RWPE1 (cell line): ENCODE measurements at regions not wholly inside any gene's neighbourhood (a gene's known extent, or its start where the extent isn't known, plus 50 kb on each side); places are given as distances from the start of the nearest gene placed in this dataset.

Source experiments
- CTCF ChIA-PET: fragments of 350-600 bp; sonication (Branson Sonifier 250); formaldehyde crosslinking; extraction: SDS; loops from one replicate; lab custom pipeline; 2021; lab: Yijun Ruan, JAX
- POLR2A ChIA-PET: fragments of 400-600 bp; formaldehyde crosslinking; extraction: SDS; loops from one replicate; lab custom pipeline; 2020; ENCODE audit warnings: antibody characterized with exemption; ENCODE audit not compliant: low non-redundant PET; lab: Yijun Ruan, JAX
- DNase-seq: peaks from one replicate; pipeline ENCODE4 v3.0.0; 2012; ENCODE audit warnings: low spot score
- H3K27ac ChIP-seq: fragments of 450-650 bp; 2 replicates; pipeline ENCODE4 v1.5.1; 2017
- TF ChIP-seq, protein P1 (sequence below): fragments of 450-650 bp; conservative IDR thresholded peaks from 2 replicates; pipeline ENCODE4 v1.5.1; 2017; ENCODE audit warnings: low read depth, mild to moderate bottlenecking

DNA sequence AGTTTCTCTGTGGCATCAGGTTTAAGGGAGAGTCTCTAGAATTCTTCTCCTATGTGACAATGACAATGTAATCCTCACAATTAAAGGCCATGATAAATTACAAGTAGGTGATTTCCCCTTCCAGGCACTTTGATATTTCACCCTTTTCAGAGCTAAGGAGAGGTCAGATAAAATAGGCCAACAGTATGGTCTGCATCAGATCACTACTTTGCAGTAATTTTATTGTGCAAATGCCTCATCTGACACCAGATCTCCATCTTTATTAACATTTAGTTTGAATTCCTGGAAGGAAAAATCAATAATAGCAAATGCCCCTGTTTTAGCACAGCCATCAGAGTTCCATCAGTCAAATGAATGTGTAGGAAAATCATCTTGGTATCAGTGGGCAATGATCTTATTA, 72.8 kb upstream of the RAB27B start:
- ChIA-PET POLR2A (no interaction called here), CTCF (interaction anchor here (0.5 kb wide), 1 partner anchor 38 kb away, joined by 3 read pairs; no protein-coding TSS in a partner anchor)
- no peak overlapping the region for H3K27ac ChIP-seq
- TF ChIP-seq, protein P1, sequence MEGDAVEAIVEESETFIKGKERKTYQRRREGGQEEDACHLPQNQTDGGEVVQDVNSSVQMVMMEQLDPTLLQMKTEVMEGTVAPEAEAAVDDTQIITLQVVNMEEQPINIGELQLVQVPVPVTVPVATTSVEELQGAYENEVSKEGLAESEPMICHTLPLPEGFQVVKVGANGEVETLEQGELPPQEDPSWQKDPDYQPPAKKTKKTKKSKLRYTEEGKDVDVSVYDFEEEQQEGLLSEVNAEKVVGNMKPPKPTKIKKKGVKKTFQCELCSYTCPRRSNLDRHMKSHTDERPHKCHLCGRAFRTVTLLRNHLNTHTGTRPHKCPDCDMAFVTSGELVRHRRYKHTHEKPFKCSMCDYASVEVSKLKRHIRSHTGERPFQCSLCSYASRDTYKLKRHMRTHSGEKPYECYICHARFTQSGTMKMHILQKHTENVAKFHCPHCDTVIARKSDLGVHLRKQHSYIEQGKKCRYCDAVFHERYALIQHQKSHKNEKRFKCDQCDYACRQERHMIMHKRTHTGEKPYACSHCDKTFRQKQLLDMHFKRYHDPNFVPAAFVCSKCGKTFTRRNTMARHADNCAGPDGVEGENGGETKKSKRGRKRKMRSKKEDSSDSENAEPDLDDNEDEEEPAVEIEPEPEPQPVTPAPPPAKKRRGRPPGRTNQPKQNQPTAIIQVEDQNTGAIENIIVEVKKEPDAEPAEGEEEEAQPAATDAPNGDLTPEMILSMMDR: no peak
- DNase-seq: no peak

GRCh38 chr18:54762386-54762785, 65.9 kb upstream of the RAB27B start:
- ChIA-PET POLR2A (no interaction called here), CTCF (no interaction called here)
- TF ChIP-seq, protein P1: no peak
- no peak overlapping the region for H3K27ac ChIP-seq
- no peak for DNase-seq

DNA sequence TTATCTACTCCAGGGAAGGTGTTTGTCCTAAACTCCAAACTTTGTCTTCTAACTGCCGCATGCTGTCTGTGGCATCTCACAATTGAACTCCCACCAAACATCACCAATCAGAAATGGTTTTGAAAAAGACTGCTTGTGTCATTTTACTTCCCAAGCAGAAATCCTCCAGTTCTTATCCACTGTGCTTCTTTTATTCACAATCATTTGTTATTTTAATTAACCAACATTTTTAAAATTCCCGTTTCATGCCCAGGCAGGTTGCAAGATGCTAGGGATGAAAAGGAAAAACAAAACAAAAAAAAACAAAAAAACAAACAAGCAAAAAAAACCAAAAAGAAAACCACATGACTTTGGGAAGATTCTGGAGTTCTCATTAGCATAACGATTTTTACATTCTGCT, 63.5 kb upstream of the RAB27B start:
- ChIA-PET CTCF (no interaction called here), POLR2A (no interaction called here)
- no peak overlapping the region for H3K27ac ChIP-seq
- TF ChIP-seq, protein P1: no peak
- DNase-seq: no peak

- CTCF ChIA-PET: no interaction called here
- no peak for DNase-seq
- no peak overlapping the region for H3K27ac ChIP-seq
- POLR2A ChIA-PET: no interaction called here
- TF ChIP-seq, protein P1: no peak
Observed at GRCh38 chr18:54765636-54766375, 62.5 kb upstream of the RAB27B start.

DNA sequence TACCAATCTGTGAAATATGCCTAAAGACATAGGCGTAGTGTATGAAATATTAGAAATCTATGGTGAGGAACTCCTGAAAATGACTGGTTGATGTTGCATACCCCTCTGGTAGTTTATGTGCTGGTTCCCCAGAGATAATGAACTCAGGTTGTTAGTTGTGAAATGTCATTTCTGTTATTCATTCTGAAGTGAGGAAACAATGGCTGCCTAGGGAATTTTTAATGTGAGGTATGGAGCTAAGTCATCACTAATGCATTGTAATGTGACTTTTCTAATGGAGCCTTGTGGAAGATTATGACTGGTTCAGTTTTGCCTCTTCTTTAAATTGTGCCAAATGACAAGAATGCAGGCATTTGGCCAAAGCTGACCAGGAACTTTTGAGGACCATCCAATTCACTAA, 61.6 kb upstream of the RAB27B start:
- ChIA-PET CTCF (no interaction called here), POLR2A (no interaction called here)
- no peak overlapping the region for H3K27ac ChIP-seq
- no peak for DNase-seq
- TF ChIP-seq, protein P1: no peak

- TF ChIP-seq, protein P1: no peak
- POLR2A ChIA-PET: no interaction called here
- DNase-seq: no peak
- CTCF ChIA-PET: no interaction called here
- no peak overlapping the region for H3K27ac ChIP-seq
Observed at GRCh38 chr18:54767098-54767497, 61.2 kb upstream of the RAB27B start.
